ENCODE measurements at regions not wholly inside any gene's neighbourhood (a gene's known extent, or its start where the extent isn't known, plus 50 kb on each side); places are given as distances from the start of the nearest gene placed in this dataset.

DNA sequence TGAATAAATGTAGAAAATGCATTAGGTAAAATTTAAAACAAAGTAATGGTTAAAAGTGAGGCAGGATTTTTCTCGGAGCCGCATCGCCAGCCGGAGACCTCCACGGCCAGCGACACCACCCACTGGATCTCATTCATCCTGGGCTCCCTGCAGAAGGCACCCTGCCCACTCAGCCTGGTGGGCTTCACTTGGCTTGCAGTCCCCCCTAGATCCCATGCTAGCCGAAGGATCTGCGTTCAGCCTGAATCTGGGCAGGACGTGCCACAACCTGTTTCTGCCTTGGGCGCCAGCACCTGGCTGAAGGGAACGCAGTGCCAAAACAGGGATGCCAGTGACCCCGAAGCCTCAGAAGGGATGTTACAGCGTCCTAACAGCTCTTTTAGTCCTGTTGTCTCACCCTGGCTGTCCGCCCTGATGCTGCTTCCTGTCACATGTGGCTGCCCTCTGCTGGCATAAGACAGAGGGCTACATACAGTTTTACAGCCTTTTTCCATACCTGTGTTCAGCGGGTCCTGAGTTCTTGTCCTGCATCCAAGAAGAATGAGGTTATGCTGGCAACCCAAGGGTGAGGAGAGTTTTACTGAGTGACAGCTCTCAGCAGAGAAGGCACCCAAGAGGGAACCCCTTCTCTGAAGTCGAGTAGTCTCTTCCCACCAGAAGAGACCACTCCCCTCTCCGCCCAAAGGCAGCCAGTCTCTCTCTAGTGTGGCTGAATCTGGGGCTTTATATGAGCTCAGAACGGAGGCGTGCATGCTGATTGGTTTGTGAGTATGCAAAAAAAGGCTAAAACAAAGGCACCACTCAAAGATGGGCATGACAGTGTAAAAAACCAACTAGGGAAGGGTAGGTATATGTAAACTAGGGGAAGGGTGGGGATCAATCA lies 173.1 kb upstream of the GYPC start:
- DNase-seq (ENCODE audit: low spot score) = no peak

DNA sequence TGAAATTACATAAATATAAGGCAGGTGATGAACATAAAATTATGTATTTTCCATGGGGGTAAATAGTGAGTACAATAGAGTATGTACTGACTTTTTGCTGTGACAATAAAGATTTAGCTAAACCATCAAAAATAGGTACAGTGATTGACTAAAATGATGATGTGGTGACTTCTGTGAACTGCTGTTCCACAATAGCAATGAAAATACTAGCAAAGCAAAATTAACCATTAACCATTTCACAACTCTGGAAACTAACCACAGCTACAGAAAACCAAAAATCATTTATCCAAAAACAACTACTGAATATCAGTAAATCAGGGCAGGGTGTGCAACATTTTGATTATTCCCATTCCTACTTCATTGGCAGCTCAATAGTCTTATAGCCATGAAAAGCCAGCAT lies 161.4 kb upstream of the GYPC start:
- DNase-seq (ENCODE audit: low spot score) = no peak

DNA sequence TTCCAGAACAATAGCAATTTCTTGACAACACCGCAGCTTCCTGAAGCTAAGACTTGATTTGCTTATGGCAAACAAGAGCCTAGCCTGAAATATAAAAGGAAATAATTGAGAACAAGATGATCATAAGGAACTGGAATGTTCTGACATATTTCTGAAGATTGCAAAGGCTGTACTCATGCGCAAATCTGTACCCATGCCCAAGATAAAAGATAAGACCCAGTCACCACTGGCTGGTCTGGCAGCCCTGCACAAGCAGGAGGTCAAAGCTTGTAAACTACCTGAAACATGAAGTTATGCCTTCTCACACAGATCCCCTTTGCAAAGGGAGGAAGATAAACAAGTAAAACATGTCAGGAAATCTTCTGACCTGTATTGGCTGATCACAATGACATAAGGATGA lies 160.8 kb upstream of the GYPC start:
- no peak for DNase-seq (ENCODE audit: low spot score)

DNA sequence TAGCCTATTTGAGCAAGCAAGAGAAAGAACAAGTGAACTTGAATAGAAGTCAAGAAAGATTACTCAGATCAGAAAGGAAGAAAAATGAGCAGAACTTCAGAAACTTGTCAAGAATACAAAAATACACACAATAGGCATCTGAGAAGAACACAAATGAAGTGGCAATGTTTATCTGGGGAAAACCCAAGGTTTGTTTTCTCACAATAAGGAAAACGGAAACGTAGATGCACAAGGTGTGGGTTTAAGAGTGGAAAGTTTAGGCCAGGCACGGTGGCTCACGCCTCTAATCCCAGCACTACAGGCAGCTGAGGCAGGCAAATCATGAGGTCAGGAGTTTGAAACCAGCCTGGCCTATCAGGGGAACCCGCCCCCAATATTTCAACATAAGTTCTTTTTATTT lies 159.5 kb upstream of the GYPC start:
- DNase-seq (ENCODE audit: low spot score) = no peak

DNA sequence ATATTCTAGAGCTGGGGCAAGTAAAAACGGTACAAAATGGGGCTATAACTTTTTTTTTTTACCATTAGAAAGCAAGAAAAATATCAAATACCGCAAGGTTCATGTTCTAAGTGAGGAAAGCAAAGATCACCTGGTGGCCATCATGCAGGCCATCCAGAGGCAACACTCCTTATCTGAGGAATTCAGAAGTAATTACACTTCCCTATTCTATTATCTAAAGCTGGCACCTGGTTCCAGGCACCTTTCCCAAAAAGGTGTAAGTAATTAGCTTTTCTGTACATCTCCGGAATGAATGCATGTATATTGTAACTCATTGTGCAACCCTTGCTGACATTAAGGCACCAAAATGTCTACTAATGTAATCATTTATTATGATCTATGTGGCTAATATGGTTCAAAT lies 152.5 kb upstream of the GYPC start:
- no peak for DNase-seq (ENCODE audit: low spot score)

DNA sequence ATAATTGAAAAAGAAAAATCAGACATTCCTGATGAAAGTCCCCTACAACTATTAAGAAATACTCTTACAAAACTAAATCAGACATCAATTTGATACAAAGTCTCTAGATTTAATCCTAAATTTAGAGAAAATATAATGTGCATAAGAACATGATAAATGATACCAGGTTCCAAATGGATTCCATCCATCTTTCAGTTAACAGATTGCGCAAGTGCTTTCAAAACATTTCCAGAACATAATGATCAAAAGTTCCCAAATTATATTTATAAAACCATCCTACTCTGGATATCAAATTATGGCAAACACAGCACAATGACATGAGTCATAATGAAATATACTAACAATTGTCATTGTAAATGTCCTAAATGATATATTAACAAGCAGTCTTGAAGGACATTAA lies 151.0 kb upstream of the GYPC start:
- DNase-seq (ENCODE audit: low spot score) = no peak

DNA sequence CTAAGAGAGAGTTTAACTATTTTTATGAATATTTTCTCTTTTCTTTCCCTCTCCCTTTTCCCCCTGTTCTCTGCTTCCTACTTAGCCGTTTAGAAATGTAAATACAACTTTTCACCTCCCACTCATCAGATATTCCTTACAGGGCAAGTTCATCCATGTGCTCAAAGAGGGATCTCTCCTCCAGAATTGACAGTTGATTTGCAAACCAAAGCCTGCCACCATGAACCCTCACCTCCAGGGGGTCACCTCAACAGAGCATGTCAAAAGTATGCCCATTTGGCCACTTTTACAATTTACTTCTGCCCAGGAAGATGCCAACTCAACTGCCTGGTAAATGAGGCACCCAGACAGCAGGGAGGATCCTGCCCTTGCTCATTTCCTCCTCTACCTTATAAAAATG lies 149.2 kb upstream of the GYPC start:
- no peak for DNase-seq (ENCODE audit: low spot score)

DNA sequence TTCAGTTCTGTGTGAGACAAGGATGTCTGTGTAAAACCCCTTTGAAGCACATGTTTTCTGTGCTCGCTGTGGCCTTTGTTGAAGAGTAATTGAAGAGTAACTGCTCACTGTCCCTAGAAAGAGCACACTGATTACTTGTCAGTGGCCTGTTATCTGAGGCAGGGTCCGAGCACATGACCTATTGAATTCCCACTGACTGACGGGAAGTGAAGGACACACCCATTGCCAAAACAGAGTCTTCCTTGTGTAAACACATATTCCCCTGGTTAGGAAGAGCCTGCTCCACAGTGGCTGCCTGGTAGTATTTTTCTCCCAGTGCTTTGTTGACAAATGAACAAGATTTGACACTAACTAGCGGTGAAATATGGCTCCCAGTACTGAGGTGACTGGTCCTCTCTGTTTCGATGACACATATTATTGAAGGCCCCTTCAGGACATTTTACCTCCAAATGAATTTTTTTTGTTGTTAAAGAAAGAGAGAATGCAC lies 148.5 kb upstream of the GYPC start:
- DNase-seq (ENCODE audit: low spot score) = no peak

DNA sequence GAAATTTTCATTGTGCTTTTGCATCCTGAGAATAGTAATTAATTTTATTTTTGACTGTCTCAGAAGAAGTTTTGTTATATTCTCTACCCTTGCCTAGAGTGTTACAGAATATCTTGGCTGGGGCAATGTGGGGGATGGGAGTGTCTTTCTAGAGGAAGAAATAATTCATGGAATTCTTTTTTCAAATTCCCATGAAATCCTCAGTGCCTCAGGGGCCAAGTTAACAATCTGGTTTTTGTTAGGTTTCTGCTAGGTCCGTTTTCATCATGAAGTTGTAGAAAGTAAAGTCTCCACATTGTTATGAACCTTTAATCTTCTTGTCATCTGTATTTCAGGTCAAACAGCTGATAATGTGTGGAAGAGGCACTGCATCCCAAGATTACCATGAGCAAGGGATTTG lies 145.6 kb upstream of the GYPC start:
- DNase-seq (ENCODE audit: low spot score) = no peak

DNA sequence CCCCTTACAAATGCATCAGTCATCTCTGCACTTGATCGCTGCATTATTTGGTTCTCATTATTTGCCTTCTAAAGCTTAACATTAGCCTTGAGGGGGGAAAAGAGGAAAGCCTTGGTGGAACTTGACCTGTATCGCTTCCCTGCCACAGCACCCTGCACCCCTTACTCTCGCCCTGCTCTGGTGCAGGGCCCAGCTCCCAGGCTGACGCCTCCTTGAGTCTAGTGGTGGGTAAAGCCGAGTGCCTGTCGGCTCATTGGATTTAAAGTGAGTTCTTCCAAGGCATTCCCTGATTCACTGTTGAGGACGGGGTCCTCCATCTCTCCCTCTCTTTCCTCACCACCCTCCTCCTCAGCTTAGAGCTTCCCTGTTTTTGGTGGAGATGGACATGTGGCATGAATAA lies 145.0 kb upstream of the GYPC start:
- no peak for DNase-seq (ENCODE audit: low spot score)

DNA sequence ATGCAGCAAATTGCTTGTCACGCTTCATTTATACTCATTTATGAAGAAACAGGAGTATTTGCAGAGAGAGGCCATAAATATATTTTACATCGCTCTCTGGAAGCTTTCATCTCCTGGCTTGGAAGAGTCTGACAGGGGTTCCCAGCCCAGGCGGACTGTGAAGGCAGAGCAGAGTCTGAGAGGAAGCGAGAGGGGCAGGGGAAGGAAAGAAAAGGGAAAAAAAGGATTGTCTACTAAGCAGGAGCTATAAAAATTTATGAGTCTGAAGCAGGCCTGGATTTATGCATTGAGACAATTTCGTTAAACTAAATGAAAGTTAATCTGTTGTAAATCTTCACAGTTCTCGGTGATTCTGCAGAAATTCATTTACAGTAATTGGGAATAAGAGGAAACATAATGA lies 143.9 kb upstream of the GYPC start:
- DNase-seq (ENCODE audit: low spot score) = no peak

DNA sequence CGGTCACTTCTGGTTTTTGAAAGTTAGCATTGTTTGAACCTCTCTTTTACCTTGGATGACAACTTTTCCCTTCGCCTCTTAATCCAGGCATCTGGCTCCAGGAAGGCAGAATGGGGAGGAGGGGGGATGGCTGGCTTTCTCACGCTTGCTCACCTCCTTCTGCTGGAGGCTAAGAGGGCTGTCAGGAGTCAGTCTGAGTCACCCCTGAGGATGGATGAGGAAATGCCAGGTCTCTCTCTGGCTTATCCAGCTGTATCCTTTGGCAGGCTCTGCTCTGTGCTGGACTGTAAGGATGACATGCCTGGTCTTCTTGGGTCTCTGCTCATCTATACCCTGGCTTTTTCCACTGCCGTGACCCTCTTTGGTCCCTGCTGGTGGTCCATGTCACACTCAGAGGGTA lies 142.9 kb upstream of the GYPC start:
- DNase-seq (ENCODE audit: low spot score) = peak; percentile 10

DNA sequence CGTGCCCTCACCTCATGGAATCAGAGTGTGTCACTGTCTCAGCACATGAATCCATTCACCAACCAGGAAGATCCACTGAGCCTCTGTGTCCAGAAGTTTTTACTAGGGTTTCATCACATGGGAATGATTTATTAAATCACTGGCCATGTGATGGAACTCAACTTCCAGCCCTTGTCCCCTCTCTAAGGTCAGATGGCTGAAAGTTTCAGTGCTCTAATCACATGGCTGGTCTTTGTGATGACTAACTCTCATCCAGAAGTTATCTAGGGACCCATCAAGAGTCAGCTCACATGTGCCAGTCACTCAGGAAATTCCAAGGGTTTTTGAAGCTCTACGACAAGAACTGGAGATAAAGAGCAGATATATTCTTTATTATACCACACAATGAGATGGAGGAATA lies 140.5 kb upstream of the GYPC start:
- DNase-seq (ENCODE audit: low spot score) = no peak

DNA sequence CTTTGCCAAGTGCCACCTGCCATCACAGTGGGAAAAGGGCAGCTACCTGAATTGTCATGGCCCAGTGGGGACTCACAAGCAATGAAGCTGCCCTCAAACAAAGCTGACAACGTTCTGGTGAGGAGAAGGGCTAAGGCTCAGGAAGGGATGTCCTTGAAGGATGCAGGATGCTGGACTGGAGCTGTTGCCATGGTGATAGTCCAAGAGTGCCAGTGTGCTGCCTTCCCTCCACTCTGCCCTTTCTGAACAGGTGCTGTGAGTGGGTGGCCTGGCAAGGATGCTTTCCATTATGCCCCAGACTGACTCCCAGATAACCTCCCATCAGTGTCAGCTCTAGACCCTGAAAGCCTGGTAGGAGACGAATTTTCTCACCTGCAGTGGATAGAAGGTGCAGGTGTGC lies 137.8 kb upstream of the GYPC start:
- no peak for DNase-seq (ENCODE audit: low spot score)

DNA sequence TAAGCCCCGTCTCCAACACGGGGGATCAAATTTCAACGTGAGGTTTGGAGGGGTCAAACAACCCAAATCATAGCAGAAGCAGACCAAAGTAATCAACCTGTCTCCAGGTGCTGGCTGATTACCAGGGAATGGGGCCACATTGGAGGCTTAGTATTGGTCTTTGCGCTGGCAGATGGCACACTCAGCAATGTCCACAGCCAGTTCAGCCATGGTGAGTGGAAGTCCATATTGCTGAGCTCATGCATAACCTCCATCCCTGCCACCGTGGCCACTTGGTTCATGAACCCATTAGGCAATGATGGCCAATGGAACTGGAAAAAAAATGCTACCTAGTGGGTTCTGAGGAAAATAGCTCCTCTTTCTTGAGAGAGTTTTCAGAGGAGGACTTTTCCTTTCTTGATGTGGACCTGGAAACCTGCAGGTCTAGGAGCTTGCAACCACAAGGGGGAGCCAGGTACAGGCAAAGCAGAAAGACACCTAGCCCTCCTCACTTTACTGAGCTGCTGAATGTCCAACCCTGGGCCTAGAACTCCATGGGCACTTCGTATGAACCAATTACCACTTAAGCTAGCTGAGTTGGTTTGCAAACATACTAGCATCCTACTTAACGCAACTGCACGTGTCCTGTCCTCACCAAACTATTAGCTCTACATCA lies 128.0 kb upstream of the GYPC start:
- peak; percentile 15 for DNase-seq (ENCODE audit: low spot score)

DNA sequence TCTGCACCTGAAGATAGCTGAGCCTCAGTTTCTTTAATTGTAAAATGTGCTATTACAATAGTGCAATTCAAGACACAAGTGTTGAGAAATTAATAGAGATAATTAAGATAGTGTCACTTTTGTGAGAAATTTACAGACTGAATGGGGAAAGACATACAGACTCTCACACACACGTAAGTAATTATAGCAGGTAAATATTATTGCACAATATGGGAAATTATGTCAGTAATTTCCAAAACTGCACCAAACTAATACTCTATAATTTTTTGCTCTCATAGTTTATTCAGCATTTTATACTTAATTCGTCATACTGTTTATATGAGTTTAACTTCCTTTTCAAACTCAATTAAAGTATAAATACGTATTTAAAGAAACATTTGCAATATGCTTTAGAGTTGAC lies 124.9 kb upstream of the GYPC start:
- DNase-seq (ENCODE audit: low spot score) = no peak

DNA sequence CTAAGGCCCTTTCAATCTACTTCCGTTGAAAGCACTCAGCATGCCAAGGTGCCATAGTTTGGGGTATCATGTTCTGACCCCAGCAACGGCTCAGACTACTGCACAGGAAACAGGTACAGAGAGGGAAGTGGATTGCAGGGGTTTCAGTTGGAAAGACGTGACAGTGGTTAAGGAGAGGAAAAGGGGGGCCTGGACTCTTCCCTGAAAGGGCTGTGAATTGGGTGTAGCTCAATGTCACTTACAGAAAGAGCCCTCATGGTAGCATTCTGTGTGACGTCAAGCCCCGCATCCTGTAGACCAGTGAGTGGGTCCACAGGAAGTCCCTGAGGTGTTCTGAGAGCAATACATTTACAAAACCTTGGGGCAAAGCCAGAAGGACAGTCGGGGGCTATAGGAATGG lies 121.5 kb upstream of the GYPC start:
- no peak for DNase-seq (ENCODE audit: low spot score)

DNA sequence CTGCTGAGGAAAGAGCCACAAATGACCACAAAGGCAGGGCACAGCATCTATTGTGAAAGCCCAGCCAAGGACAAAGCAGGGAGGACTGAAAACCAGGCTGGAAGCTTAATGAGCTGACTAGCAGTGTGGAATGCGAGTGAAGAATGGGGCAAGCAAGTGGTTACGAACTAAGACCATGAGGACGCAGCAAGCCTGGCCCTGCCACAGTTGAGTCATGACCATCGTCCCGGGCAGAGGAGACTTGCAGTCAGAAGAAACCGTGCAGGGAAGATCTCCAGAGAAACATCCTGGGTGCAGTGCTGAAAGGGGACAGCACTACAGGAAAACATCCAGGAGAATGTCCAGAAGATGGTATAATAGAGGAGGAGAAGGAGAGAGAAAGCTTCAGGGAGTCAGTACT lies 120.5 kb upstream of the GYPC start:
- DNase-seq (ENCODE audit: low spot score) = no peak

DNA sequence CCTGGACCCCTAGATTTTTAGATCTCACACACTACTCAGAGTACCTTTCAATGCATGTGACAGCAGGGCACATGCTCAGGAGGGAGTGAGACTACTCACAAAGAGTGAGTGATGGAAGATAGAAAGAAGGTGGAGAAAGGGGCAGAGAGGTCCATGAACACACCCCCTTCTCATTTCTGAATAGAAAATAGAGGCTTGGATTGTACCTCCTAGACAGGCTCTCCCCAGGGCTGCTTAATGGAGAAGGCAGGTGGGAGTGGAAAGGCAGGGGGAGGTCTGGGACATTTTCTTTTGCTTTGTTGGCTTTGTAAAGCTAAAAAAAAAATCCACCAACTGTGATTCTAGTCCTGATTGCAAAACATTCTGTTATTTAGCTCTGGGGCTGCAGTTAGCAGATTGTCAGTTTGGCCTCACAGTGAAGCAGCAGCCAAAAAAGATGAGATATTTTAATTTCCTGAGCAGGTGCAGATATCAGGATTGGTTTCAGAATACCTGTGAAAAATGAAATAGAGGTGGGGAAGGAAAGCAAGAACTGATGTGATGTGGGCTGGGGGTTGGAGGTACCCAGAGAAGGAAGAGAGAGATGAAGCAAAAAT lies 119.3 kb upstream of the GYPC start:
- no peak for DNase-seq (ENCODE audit: low spot score)

DNA sequence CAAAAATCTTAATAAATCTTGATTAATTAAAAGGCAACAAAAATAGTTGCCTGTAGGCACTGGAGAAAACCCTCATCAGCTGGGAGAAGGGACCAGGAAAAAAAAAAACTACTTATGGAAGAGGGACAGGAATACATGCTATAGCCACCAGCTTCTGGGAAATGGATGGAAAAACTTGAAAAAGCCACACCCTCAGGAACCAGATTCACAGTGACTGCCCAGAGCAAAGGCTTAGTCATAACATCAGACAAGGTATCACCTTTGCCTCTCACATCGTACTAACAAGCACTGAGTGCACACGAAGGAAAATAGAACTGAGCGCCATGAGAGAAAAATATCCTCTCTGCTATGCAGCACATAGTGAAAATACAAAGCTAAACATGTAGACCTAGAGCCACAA lies 116.9 kb upstream of the GYPC start:
- DNase-seq (ENCODE audit: low spot score) = no peak

DNA sequence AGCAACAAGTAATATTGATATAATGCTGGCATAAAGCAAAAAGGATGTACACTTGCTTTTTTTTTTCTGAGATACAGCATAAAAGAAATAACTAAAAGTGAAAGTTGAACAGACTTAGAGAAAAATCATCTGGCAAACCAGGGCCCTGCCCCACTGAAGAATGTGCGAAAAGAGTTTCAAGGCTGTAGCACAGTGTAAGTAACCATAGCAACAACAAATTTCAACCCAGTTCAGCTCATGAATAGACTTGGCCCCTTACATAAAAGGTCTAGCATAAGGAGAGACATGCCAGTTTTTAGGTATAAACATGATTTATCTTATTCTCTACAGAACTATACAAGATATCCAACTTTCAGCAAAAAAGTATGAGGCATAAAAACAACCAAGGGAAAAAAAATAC lies 113.7 kb upstream of the GYPC start:
- DNase-seq (ENCODE audit: low spot score) = no peak

DNA sequence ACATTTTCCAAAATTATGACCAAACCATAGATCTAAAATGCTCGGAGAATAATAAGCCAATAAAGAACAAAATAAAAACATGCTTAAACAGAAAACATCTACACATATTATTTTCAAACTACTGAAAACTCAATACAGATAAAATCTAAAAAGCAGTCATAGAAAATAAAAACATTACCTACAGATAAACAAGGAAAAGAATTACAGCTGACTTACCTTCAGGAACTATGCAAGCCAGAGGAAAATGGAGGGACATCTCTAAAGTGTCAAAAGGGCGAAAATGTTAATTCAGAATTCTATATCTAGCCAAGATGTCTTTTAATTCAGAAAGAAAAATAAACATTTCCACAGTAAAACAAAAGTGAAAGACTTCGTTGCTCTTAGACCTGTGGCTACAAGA lies 112.9 kb upstream of the GYPC start:
- DNase-seq (ENCODE audit: low spot score) = no peak

DNA sequence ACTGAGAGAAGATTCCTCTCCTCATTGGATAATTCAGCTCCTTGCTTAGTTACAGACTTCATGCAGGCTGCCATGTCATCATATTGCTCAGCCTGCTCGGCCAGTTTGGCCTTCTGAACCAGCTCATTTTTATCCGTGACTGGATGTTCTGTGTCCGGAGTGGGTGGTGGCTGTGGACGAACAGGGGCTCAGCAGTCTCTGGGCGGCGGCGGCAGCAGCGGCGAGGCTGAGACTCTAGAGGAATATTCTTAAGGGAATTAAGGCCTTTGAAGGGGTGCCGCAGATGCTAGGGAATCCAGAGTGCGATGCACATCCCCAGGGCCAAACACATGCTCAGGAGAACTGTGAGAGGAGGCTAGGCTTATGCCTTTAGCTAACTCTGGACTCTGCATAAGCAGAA lies 97.9 kb upstream of the GYPC start:
- no peak for DNase-seq (ENCODE audit: low spot score)
